ENCODE measurements at regions not wholly inside any gene's neighbourhood (a gene's known extent, or its start where the extent isn't known, plus 50 kb on each side); places are given as distances from the start of the nearest gene placed in this dataset.
A peak's percentile ranks its signal among the peaks of the same experiment; 100 is the strongest.
"Not testable (repeated sequence)": the region's sequence is repeated elsewhere in the genome, so short reads cannot be mapped to it uniquely, and the experiment has no call there.

GRCh38 chr3:146757759-146758158, 152.6 kb upstream of the PLSCR5 start:
- no peak for DNase-seq (ENCODE audit: low read depth)

- DNase-seq (ENCODE audit: low read depth): peak; percentile 11
Observed at GRCh38 chr3:146750196-146750595, 145.1 kb upstream of the PLSCR5 start.

GRCh38 chr3:146747928-146748327, 142.8 kb upstream of the PLSCR5 start:
- DNase-seq (ENCODE audit: low read depth): peak; percentile 53

GRCh38 chr3:146747051-146747450, 141.9 kb upstream of the PLSCR5 start:
- no peak for DNase-seq (ENCODE audit: low read depth)

- peak; percentile 31 for DNase-seq (ENCODE audit: low read depth)
Observed at GRCh38 chr3:146746190-146746589, 141.0 kb upstream of the PLSCR5 start.

GRCh38 chr3:146739203-146739671, 134.1 kb upstream of the PLSCR5 start:
- no peak for DNase-seq (ENCODE audit: low read depth)

GRCh38 chr3:146732325-146732724, 127.2 kb upstream of the PLSCR5 start:
- no peak for DNase-seq (ENCODE audit: low read depth)

GRCh38 chr3:146715170-146715569, 110.0 kb upstream of the PLSCR5 start:
- DNase-seq (ENCODE audit: low read depth): no peak

- no peak for DNase-seq (ENCODE audit: low read depth)
Observed at GRCh38 chr3:146712806-146713205, 107.7 kb upstream of the PLSCR5 start.

GRCh38 chr3:146709969-146710368, 104.8 kb upstream of the PLSCR5 start:
- peak; percentile 13 for DNase-seq (ENCODE audit: low read depth)

GRCh38 chr3:146705225-146705624, 100.1 kb upstream of the PLSCR5 start:
- no peak for DNase-seq (ENCODE audit: low read depth)

GRCh38 chr3:146702237-146702636, 97.1 kb upstream of the PLSCR5 start:
- DNase-seq (ENCODE audit: low read depth): no peak

GRCh38 chr3:146701246-146701645, 96.1 kb upstream of the PLSCR5 start:
- no peak for DNase-seq (ENCODE audit: low read depth)

GRCh38 chr3:146700025-146700424, 94.9 kb upstream of the PLSCR5 start:
- DNase-seq (ENCODE audit: low read depth): not testable (repeated sequence)

- no peak for DNase-seq (ENCODE audit: low read depth)
Observed at GRCh38 chr3:146692254-146692653, 87.1 kb upstream of the PLSCR5 start.

- no peak for DNase-seq (ENCODE audit: low read depth)
Observed at GRCh38 chr3:146685050-146685814, 80.1 kb upstream of the PLSCR5 start.

- DNase-seq (ENCODE audit: low read depth): peak; percentile 6
Observed at GRCh38 chr3:146682171-146682570, 77.0 kb upstream of the PLSCR5 start.

GRCh38 chr3:146680617-146681016, 75.5 kb upstream of the PLSCR5 start:
- no peak for DNase-seq (ENCODE audit: low read depth)

GRCh38 chr3:146679995-146680394, 74.8 kb upstream of the PLSCR5 start:
- DNase-seq (ENCODE audit: low read depth): no peak

- no peak for DNase-seq (ENCODE audit: low read depth)
Observed at GRCh38 chr3:146679191-146679590, 74.0 kb upstream of the PLSCR5 start.

- no peak for DNase-seq (ENCODE audit: low read depth)
Observed at GRCh38 chr3:146672941-146673340, 67.8 kb upstream of the PLSCR5 start.

- no peak for DNase-seq (ENCODE audit: low read depth)
Observed at GRCh38 chr3:146664403-146664802, 59.3 kb upstream of the PLSCR5 start.

GRCh38 chr3:146658841-146659240, 53.7 kb upstream of the PLSCR5 start:
- no peak for DNase-seq (ENCODE audit: low read depth)
